Esophagus squamous epithelium (tissue), 4 donors: ENCODE measurements at regions not wholly inside any gene's neighbourhood (a gene's known extent, or its start where the extent isn't known, plus 50 kb on each side); places are given as distances from the start of the nearest gene placed in this dataset.

Experiments
- POLR2A ChIP-seq, 4 donors: fragments of 450-650 bp; IDR thresholded peaks; one replicate each; pipeline ENCODE4 v1.6.1; 2017; ENCODE audit warnings: antibody characterized with exemption in 4 of 4, mild to moderate bottlenecking in 4 of 4, moderate library complexity in 3 of 4
- TF ChIP-seq, protein P1 (sequence below), 6 experiments: fragments of 450-650 bp in 4 of 6; fragments of 200-600 bp in 2 of 6; sonication (generic) in 2 of 6; IDR thresholded peaks; one replicate each; pipeline ENCODE4 v1.5.1; 2016 to 2019; ENCODE audit warnings: antibody characterized with exemption in 6 of 6, mild to moderate bottlenecking in 4 of 6, moderate library complexity in 4 of 6

DNA sequence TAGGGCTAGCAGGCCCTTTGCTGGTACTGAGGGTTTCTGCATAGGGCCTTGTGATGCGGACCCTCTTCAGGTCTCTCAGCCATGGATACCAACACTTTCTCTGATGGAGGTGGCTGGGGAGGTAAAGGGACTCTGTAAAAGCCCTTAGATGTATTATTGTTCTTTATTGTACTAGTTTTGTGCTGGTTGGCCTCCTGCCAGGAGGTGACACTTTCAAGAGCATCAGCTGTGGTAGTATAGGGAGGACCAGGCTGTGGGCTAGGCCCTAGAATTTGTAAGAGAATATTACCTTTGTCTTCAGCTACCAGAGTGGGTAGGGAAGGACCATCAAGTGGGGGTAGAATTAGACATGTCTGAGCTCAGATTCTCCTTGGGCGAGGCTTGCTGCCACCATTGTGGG is 936.3 kb downstream of the CENPC start:
- TF ChIP-seq, protein P1, sequence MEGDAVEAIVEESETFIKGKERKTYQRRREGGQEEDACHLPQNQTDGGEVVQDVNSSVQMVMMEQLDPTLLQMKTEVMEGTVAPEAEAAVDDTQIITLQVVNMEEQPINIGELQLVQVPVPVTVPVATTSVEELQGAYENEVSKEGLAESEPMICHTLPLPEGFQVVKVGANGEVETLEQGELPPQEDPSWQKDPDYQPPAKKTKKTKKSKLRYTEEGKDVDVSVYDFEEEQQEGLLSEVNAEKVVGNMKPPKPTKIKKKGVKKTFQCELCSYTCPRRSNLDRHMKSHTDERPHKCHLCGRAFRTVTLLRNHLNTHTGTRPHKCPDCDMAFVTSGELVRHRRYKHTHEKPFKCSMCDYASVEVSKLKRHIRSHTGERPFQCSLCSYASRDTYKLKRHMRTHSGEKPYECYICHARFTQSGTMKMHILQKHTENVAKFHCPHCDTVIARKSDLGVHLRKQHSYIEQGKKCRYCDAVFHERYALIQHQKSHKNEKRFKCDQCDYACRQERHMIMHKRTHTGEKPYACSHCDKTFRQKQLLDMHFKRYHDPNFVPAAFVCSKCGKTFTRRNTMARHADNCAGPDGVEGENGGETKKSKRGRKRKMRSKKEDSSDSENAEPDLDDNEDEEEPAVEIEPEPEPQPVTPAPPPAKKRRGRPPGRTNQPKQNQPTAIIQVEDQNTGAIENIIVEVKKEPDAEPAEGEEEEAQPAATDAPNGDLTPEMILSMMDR (IDR thresholded peaks at IDR 0.05) = no peak
- no peak for TF ChIP-seq POLR2A (IDR thresholded peaks at IDR 0.05)
